H1 (cell line): ENCODE measurements at regions not wholly inside any gene's neighbourhood (a gene's known extent, or its start where the extent isn't known, plus 50 kb on each side); places are given as distances from the start of the nearest gene placed in this dataset.

ENCODE experiments used
- CHD7 ChIP-seq: fragments of 300-600 bp; sonication (generic); IDR thresholded peaks from 2 replicates; pipeline ENCODE4 v1.7.1; 2012; ENCODE audit warnings: low read length, moderate library complexity, mild to moderate bottlenecking, inconsistent platforms; ENCODE audit not compliant: insufficient replicate concordance
- CTCF ChIP-seq, 3 experiments: IDR thresholded peaks; 1 replicate in 2 of 3; 2 replicates in 1 of 3; pipeline versions ENCODE4 v1.5.1 to v1.6.1; 2011; ENCODE audit warnings: low read length in 3 of 3, mild to moderate bottlenecking in 3 of 3, inconsistent platforms in 2 of 3, low read depth in 1 of 3, moderate library complexity in 1 of 3; ENCODE audit not compliant: insufficient read depth in 1 of 3; ENCODE audit errors: control extremely low read depth in 1 of 3
- EZH2 ChIP-seq: fragments of 200-600 bp; sonication (generic); IDR thresholded peaks from 2 replicates; pipeline ENCODE4 v1.7.1; 2012; ENCODE audit warnings: low read depth, mild to moderate bottlenecking, moderate library complexity, low read length, inconsistent platforms; ENCODE audit not compliant: severe bottlenecking
- POLR2A ChIP-seq, 2 experiments: IDR thresholded peaks; 1 replicate in 1 of 2; 2 replicates in 1 of 2; pipeline ENCODE4 v1.6.1; 2011; ENCODE audit warnings: low read depth in 2 of 2, low read length in 2 of 2, mild to moderate bottlenecking in 2 of 2; ENCODE audit errors: control extremely low read depth in 1 of 2
- TEAD4 ChIP-seq: IDR thresholded peaks from 2 replicates; pipeline ENCODE4 v1.6.1; 2012; ENCODE audit warnings: low read depth, low read length, inconsistent platforms, mixed read lengths

- no peak for TF ChIP-seq EZH2
- TF ChIP-seq TEAD4: no peak
- no peak for TF ChIP-seq CHD7
- no peak for TF ChIP-seq CTCF (IDR thresholded peaks at IDR 0.05; ENCODE audit: control extremely low read depth in 1 of 3, insufficient read depth in 1 of 3, low read depth in 1 of 3, low read length in 3 of 3)
- no peak for TF ChIP-seq POLR2A (IDR thresholded peaks at IDR 0.05; ENCODE audit: control extremely low read depth in 1 of 2, low read depth in 2 of 2, low read length in 2 of 2)
These were observed 201.4 kb downstream of the ADAMTS15 start for GRCh38 chr11:130649801-130650200.
